Central memory CD4-positive, alpha-beta T cell (primary cell): ENCODE measurements at regions not wholly inside any gene's neighbourhood (a gene's known extent, or its start where the extent isn't known, plus 50 kb on each side); places are given as distances from the start of the nearest gene placed in this dataset.

Source experiments
- DNase-seq: peaks from one replicate; pipeline ENCODE4 v3.0.0; 2022

DNA sequence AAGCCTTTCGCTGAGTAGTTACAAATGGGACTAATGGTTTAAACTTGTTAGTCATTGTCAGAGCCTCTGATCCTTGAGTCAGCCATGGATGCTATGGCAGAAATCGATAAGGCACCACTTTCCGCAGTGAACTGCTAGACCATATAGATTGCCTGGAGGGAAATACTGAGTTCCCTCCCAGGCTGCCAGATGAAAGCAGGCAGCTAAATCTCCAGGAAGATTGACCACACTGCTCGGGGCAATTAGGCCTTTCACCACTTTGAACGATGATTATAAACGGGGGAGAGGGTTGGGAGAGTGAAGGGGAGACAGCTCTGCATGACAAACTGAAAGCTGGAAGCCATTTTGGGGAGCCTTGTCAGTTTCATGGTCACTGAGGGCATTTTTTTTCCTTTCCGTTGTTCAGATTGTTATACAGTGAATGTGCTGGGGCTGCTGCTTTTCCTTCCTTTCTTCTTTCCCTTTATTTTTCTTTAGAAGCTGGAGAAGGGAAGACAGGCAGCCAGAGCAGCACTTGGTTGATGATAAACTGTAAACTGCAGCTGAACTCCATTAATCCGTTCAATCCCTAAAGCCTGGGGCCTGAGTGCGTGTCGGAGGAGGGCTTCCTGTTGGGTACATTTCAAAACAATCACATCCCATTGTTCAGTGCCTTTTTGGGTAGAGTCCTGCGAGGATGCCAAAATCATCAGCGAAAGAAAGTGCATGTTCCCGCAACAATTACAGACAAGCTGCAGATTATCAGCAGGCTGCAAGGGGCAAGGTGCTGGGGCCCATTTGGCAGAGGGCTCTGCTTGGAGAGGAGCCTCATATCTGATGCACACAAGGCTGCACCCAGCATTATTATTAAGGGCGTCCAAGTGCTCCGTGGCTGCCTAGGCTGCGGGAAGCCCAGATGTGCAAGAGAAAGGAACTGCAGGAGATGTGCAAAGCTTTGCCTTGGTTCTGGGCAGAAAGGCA, 308.4 kb downstream of the PSAT1 start:
- no peak for DNase-seq

DNA sequence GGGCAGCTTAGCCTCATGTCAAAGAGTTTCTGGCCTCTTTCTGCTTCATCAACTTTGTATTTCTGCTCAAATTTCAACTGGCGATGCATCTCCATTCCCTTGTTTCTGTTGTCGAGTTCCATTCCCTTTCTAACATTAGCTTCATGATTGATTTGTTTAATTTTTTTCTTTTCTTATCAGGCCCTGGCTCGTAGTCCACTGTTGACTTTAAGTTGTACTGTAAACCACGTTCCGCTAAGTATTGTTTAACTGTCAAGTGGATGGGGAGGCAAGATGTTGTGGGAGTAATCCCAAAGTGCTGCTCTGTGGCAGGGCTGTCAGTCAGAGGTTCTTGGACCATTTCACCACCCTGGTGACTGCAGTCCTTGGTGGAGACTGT, 309.1 kb downstream of the PSAT1 start:
- DNase-seq: no peak

DNA sequence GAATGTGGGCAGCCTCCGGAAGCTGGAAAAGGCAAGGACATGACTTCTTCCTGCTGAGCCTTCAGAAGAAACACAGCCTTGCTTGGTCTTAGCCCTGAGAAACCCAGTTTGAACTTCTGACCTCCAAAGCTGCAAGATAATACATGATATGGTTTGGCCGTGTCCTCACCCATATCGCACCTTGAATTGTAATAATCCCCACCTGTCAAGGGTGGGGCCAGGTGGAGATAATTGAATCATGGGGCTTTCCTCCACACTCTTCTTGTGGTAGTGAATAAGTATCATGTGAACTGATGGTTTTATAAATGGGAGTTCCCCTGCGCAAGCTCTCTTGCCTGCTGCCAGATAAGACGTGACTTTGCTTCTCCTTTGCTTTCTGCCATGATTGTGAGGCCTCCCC, 310.9 kb downstream of the PSAT1 start:
- no peak for DNase-seq

DNA sequence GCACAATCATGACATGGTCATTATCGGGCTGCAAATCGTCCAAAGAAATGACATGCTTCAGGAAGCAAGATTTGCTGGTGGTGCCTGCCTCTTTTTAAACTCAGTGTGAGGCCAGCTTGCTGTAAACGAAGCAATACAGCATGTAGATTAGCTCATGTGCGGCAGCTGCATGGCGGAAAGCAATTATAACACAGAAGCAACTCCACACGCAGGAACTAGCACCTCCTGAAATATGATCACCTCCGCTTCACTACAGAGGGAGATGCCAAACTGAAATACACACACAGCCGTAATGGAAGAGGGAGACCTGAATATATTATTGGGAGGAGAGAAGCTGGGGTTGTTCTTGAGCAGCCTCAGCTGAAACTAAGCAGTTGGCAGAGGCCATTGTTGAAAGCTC, 312.5 kb downstream of the PSAT1 start:
- DNase-seq: no peak

DNA sequence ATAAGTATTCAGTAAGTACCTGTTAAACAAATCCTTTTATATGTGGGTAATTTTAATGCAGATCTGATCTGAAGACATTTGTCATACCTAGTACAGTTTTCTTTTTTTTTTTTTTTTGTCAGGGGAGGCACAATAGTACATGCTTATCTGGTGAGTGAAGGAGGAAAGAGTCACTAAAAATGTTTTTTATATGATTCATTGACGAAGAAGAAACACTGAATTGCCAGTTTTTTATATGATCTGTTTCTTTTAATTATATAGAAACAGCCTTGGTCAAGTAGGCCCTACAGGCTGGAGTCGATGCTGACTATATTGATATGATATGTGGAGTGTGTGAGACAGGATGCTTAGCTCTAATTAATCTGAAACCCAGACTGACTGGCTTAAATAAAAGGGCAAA, 315.2 kb downstream of the PSAT1 start:
- no peak for DNase-seq

DNA sequence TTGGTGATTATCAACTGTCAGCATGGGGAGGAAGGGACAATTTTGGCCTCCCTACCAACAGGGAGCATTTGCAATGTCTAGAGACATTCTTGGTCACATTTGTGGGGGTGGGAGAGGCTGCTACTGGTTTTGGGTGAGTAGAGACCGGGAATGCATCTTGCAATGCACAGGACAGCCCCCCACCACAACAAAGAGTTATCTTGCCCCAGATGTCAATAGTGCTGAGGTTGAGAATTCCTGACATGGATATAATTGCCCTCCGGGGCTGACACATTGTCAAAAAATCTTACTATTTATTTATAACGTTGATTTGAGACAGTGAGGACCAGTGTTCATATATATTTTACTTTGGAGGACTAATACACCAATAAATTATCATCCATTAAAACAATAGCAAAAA, 316.1 kb downstream of the PSAT1 start:
- no peak for DNase-seq

DNA sequence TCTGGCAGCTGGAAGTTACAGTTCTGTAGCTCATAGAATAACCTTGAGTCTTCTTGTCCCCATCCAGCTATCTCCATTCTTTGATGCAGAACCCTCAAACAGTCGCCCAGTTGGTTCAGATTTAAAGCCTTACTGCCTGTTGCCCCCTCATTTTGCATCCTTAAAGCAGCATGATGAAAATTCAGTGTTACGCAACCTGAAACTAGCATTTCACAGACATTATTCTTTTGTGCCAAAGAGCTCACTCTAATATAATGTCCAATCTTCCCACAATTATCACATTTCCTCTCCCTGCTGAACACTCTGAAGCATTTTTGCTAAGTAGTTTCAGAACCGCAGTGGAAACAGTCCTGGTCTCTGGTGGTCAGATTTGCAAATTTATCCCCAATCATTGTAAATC, 318.0 kb downstream of the PSAT1 start:
- no peak for DNase-seq

DNA sequence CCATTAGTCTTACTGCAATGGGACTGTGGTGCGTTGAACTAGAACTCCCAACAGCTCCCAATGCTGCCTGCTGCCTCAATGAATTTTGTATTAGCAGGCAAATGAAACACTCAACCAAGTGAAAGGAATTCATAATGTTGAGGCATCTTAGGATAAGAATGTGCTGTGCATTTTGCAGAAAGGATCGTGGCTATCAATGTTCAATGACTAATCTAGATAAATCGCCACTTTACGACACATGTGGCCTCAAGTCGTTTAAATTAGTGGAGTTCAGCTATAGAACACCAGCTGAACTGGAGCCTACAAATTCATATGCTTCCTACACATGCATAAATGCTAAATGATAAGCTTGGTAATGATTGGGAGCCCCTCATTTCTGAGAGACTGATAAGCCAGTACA, 318.4 kb downstream of the PSAT1 start:
- DNase-seq: no peak

DNA sequence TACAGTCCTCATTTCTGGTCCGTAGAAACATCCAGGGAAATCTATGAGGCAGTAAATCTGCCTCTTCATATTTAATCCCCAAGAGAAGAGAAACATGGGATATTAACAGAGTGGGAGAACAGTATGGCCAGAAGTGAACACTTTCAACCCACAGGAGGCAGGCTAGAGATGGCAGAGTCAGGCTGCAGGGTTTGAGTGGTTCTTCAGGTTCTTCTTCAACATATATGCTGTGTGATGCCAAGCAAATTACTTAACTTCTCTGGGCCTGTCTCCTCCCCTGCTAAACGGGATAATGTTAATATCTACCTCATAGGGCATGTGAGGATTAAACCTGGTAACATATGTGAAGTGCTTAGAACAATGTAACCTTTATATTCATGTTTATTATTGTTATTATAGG, 321.8 kb downstream of the PSAT1 start:
- DNase-seq: no peak

DNA sequence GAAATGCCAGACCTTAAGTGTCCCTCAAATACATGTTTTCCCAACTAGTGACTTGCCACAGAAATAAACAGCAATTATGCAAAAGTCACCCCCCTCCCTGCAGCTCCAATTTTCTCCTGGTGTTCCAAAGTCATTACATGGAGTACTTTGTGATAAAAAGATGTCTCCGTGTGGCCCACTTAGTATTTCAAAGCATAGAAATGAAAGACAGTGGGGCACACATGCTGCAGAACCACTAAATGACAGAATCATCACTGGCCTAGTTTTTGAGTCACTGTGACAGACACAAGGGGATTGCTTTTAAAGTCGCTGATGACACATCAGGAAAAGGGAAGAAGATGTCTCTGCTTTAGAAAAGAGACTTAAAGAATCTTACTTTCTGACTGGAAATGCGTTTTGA, 323.4 kb downstream of the PSAT1 start:
- DNase-seq: no peak

DNA sequence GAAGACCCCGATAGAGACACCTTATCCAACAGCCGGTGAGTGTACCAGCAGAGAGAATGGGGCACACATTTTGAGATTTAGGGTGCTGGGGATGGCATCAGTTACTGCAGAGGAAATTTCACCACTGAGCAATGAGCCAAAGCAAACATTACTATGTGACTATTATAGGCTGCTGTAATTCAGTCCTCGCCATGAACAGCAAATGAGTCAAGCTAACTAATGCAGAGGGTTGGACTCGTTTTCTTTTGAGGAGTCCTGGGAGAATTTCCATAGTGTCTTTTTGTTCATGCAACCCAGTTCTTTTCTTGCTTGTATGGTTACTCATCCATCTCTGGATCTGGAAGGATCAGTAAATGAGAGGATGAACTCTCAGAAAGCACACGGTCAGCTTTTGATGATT, 323.8 kb downstream of the PSAT1 start:
- DNase-seq: no peak

DNA sequence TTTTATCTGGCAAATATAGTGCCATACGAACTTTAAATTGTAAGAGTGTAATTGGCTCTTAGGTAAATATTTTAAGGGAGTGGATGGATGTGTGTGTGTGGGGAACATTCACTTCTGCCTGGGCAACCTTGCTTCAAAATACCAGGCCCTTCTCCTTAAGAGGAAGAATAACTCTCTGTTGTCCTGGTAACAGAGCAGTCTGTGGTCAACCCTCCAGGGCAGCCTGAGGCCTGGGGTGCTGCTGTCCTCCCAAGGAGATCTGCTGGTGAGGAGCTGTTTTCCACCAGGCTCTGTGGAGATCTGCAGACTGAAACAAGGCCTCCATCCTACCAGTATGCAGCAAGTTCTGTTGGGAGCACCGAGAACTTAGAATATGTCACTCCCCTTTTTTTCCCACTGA, 325.2 kb downstream of the PSAT1 start:
- DNase-seq: no peak

DNA sequence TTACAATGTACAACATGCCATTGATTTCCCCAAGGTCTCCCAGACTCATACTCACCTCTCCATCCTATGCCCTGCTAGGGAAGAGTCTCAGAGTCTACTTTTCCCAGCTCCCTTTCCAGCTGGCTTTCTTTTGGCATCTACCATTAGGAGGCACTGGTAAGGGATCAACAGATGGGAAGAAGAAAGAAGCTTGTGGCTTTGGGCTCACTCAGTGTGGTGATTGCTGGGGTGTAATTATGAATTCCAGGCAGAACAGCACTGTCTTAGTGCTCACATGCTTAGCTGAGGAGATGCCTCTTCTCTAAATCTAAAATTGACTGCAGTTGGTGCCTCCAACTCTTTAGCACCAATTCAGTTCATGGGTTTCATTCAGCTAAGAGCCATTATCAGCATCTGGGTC, 330.0 kb downstream of the PSAT1 start:
- no peak for DNase-seq

DNA sequence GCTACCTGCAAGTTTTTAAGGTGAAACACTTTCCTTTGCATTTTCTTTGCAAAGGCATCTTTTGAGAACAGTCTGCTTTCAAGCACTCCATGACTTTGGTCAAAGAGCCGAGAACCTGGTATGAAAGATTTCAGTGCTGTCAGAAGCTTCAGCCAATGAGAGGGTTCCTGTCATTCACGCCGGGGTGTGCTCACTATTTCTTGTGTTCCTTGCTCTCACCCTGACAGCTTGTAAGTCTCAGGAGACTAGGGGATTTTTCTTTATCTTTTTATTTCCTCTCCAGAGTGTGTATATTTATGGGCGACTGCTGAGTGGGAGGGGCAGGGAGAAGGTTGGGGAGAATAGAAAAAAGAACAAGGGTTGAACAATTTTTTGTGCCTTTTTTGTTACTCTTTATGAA, 334.0 kb downstream of the PSAT1 start:
- no peak for DNase-seq

DNA sequence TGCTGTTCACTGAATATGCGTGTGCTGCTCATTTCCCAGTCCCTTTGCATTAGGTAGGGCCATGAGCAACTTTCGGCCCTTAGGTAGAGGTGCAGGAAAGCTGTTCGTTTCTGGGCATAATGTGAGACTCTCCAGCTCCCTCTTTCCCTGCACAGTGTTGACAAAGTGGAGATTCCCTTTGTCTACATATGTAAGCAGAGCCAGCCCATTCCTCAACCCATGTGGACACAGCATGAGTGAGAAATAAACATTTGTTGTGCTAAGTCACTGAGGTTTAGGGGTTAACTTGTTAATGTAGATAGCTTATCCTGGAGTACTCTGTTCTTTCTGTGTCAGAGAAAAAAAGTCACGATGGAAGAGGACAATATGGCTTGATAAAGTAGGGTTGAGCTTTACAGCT, 343.8 kb downstream of the PSAT1 start:
- DNase-seq: no peak

DNA sequence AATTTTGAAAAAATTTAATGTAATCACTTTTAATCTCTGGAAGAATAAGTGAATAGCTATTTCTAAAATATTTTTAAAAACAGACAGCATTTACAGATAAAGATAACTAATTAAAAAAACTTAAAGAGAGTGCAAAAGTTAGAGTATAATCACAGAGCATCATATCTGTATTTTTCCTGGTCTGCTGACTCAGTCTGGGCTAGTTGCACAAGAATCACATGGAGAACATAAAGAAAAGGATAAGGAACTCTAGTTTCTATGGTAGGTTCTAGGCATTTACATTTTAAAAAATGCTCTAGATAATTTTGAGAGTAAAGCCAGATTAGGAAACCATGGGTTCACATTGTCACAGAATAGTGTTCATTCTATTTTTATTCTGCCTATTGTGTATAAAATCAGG, 347.4 kb downstream of the PSAT1 start:
- no peak for DNase-seq

DNA sequence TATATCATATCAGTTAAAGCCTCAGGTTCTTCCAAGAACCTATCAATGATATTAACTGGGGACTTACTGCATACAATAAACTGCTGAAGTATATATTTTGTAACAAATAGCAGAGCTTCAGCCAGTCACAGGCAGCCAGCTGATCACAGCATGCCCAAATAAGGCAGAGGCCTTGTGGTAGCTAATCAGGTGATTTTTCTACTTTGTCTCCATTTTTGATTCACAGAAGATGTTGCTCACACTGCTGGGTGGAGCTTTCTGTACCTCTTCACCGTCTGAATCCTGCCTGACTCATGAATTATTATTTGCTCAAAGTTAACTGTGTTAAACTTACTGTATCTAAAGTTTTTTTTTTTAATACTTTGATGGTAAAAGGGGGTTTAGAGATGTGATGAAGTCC, 357.4 kb downstream of the PSAT1 start:
- no peak for DNase-seq

DNA sequence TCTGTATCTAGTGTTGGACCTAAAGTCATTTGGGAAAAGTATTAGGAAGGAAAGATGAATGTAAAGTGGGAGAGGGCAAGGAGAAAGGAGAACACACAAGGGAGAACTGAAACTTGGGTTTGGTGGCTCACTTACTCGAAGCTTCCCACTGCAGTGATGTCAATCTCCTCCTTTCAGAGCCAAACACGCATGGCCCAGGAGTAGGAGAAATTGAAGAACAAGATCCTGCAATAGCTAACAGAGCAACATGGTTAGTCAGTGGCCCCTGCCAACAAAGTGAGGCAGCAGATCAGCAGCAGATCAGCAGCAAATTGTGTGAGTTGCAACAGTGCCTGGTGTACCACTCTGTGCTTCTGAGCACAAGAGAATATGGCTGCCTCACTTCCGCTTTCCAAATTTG, 366.4 kb downstream of the PSAT1 start:
- DNase-seq: no peak

DNA sequence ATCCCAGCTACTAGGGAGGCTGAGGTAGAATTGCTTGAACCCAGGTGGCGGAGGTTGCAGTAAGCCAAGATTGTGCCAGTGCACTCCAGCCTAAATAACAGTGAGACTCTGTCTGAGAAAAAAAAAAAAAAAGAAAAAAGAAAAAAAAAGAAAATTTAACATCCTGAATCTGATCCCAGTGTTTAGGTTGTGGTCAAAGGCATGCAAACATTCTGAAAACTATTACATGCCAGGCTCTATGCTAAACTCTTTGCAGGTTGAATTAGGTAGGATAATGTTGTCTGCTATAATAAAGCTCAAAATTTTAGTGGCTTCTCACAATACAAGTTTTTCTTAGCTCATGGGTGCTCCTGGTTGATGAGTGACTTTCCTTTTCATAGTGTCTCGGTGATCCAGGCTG, 367.4 kb downstream of the PSAT1 start:
- no peak for DNase-seq

DNA sequence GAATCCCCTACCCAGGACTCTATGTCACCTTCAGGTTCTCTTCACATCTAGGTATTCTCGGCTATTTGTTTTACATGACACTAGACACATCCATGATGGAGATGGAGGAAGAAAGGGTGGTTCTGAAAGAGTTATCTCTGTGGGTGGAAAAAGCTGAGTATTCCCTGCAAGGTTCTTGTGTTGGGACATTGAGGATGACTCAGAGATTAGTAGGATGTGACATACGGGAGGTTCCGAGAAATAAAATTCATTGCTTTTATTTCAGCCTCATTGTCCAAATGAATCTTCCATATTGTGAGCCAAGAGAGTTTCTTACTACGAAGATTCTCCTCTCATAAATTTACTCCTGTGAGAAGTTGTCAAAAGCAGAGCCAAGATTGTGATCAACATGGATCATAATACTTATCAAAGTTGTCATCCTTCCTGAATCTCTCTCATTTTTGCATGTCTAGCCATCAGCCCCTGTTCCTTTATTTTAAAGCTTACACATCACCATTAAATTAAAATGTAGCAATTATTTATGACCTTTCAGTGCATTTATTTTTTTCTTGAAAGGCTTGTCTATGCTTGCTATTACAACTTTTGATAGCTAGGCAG, 370.0 kb downstream of the PSAT1 start:
- no peak for DNase-seq

DNA sequence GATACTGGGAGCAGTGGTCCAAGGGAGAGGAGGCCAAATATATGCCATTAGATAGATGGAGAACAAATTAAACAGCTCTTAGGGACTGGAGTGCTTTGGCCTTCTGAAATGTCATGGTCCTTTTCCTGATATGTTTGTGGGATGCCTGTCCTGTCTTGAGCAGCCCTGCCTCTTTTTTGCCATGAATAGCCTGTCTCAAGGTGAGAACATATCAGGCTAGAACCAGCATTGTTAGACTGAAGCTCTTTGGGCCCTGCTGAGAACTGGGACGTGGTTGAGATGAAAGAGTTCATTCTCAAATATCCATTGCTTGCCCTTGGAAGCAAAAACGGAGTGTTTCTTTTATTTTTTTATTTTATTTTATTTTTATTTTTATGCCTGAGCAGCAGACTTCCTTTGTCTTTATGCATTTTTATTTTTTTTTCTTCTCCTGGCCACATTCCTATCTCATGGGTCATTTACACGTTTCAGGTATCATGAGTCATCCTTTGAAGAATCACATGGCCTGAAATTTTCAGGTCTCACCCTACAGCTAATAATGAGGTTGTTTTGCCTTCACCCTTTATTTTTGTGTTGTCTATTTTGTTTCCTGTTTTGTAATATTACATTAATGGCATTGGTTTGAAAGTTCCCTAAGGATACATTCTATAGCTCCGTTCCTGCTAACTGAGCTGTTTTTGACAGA, 371.4 kb downstream of the PSAT1 start:
- DNase-seq: no peak

DNA sequence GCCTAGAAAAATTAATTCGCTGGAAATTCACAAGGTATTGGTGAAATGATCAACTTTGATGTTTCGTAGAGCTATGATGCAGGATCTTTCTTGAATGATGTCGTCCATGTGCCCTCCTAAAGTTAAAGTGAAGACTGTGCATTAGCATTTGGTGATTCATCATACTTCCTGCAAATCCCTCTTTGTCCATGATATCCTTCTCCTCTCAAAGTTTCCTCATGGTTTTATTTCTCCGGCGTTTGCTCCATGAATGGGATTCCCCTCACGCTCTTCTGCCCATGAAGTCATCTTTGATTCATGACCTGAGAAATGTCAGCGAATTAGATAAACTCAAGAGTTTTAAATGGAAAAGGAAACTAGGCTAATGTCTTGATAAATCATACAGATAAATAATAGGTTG, 372.7 kb downstream of the PSAT1 start:
- DNase-seq: no peak

DNA sequence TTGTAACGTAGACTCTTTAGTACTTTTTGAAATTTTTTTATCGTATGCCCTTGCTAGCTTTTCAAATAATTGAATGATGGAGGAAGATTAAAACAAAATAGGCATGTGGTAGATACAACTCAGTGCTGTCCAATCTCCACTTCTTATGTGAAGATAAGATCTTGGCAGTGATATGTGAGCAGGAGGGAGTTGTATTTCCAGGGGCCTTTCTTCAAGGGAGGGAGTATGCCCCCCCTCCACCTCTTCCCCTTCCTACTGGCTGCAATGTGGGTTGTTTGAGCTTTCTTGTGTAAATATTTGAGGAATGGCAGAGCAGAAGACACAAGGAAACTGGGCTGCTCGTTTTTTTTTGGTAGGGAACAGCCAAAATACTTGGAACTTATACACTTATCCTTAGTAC, 374.9 kb downstream of the PSAT1 start:
- no peak for DNase-seq

DNA sequence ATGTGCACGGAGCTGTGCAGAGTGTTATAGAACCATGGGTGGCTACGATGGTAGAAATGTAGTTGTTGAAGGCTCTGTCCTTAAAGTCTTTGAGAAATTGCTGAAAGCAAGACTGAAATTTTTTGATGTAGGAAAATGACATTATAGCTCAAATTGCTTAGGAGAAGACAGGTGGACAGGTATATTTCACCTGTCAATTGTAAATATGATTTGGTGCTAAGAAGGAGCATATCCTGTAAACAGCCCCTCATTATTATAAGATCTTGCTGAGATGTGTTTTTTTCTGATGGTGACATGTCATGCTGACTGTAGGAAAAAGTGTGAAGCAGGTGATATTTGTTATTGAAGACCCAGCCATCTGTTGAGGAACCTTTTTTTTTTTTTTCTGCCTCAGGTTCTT, 377.9 kb downstream of the PSAT1 start:
- no peak for DNase-seq
